GM12878 (cell line): ENCODE measurements at regions not wholly inside any gene's neighbourhood (a gene's known extent, or its start where the extent isn't known, plus 50 kb on each side); places are given as distances from the start of the nearest gene placed in this dataset.

ENCODE experiments used
- EGR1 ChIP-seq, 2 experiments: IDR thresholded peaks; 1 replicate in 1 of 2; 2 replicates in 1 of 2; pipeline ENCODE4 v1.6.1; 2011 to 2012; ENCODE audit warnings: low read depth in 2 of 2, low read length in 2 of 2, borderline replicate concordance in 1 of 2, mild to moderate bottlenecking in 1 of 2, moderate library complexity in 1 of 2
- TCF7 ChIP-seq: IDR thresholded peaks from 2 replicates; pipeline ENCODE4 v1.6.1; 2014; ENCODE audit warnings: antibody characterized with exemption, borderline replicate concordance

GRCh38 chr12:124152731-124153130, 142.2 kb upstream of the RFLNA start:
- TF ChIP-seq TCF7 (no peak), EGR1 (IDR thresholded peaks at IDR 0.05; ENCODE audit: borderline replicate concordance in 1 of 2, low read depth in 2 of 2, low read length in 2 of 2) (no peak)
